Myocyte (in vitro differentiated cells): ENCODE measurements at regions not wholly inside any gene's neighbourhood (a gene's known extent, or its start where the extent isn't known, plus 50 kb on each side); places are given as distances from the start of the nearest gene placed in this dataset.
A peak's percentile ranks its signal among the peaks of the same experiment; 100 is the strongest.

Experiments used
- DNase-seq: peaks from one replicate; pipeline ENCODE4 v3.0.0-alpha.2; 2012; ENCODE audit warnings: low read depth

GRCh38 chr16:63981639-63982038 is 1140.2 kb downstream of the CDH11 start:
- DNase-seq = no peak

- no peak for DNase-seq
Observed at GRCh38 chr16:63980763-63981162, 1141.1 kb downstream of the CDH11 start.

GRCh38 chr16:63978240-63978639 is 1143.6 kb downstream of the CDH11 start:
- no peak for DNase-seq

- no peak for DNase-seq
Observed at GRCh38 chr16:63976345-63976744, 1145.5 kb downstream of the CDH11 start.

GRCh38 chr16:63975669-63976068 is 1146.2 kb downstream of the CDH11 start:
- no peak for DNase-seq

- DNase-seq = no peak
Observed at GRCh38 chr16:63967966-63968365, 1153.9 kb downstream of the CDH11 start.

GRCh38 chr16:63960321-63960720 is 1161.5 kb downstream of the CDH11 start:
- DNase-seq = peak; percentile 1

- DNase-seq = no peak
Observed at GRCh38 chr16:63947022-63947421, 1174.8 kb downstream of the CDH11 start.

GRCh38 chr16:63945806-63946205 is 1176.1 kb downstream of the CDH11 start:
- DNase-seq = no peak

GRCh38 chr16:63943566-63943965 is 1178.3 kb downstream of the CDH11 start:
- DNase-seq = no peak

GRCh38 chr16:63938661-63939060 is 1183.2 kb downstream of the CDH11 start:
- no peak for DNase-seq

- DNase-seq = no peak
Observed at GRCh38 chr16:63933841-63934240, 1188.0 kb downstream of the CDH11 start.

- DNase-seq = no peak
Observed at GRCh38 chr16:63928421-63928820, 1193.4 kb downstream of the CDH11 start.

- DNase-seq = no peak
Observed at GRCh38 chr16:63925221-63925620, 1196.6 kb downstream of the CDH11 start.

- no peak for DNase-seq
Observed at GRCh38 chr16:63922560-63922959, 1199.3 kb downstream of the CDH11 start.

GRCh38 chr16:63921737-63922295 is 1200.0 kb downstream of the CDH11 start:
- DNase-seq = no peak

- DNase-seq = no peak
Observed at GRCh38 chr16:63913290-63913689, 1208.6 kb downstream of the CDH11 start.

GRCh38 chr16:63907251-63907650 is 1214.6 kb downstream of the CDH11 start:
- DNase-seq = no peak

GRCh38 chr16:63904930-63905329 is 1216.9 kb downstream of the CDH11 start:
- no peak for DNase-seq

GRCh38 chr16:63904182-63904581 is 1217.7 kb downstream of the CDH11 start:
- DNase-seq = no peak

- DNase-seq = no peak
Observed at GRCh38 chr16:63896383-63897109, 1225.3 kb downstream of the CDH11 start.

- DNase-seq = no peak
Observed at GRCh38 chr16:63890723-63891122, 1231.1 kb downstream of the CDH11 start.

GRCh38 chr16:63890081-63890480 is 1231.8 kb downstream of the CDH11 start:
- no peak for DNase-seq
